Stimulated activated memory B cell treated with anti-CD40 and anti-IgM and Interleukin-4, amounts not matched to agents 10 μg/mL and 1 μg/mL and 100 μg/mL, for 72 hours (primary cell): ENCODE measurements at regions not wholly inside any gene's neighbourhood (a gene's known extent, or its start where the extent isn't known, plus 50 kb on each side); places are given as distances from the start of the nearest gene placed in this dataset.

Experiments
- ATAC-seq: fragments of 150-1000 bp; cut with Tn5 transposase; 2 replicates; pipeline ENCODE4 v1.10.0; 2021
- H3K27ac Mint-ChIP-seq: one replicate; pipeline ENCODE4 v1.8.0; 2022; ENCODE audit warnings: mild to moderate bottlenecking, mixed read lengths
- H3K27me3 Mint-ChIP-seq: one replicate; pipeline ENCODE4 v1.8.0; 2022; ENCODE audit warnings: mixed read lengths
- H3K36me3 Mint-ChIP-seq: one replicate; pipeline ENCODE4 v1.8.0; 2022; ENCODE audit warnings: mixed read lengths
- H3K4me1 Mint-ChIP-seq: one replicate; pipeline ENCODE4 v1.8.0; 2022; ENCODE audit warnings: mixed read lengths
- H3K4me3 Mint-ChIP-seq: one replicate; pipeline ENCODE4 v1.8.0; 2022; ENCODE audit warnings: mild to moderate bottlenecking, moderate library complexity, mixed read lengths
- H3K9me3 Mint-ChIP-seq: one replicate; pipeline ENCODE4 v1.8.0; 2022; ENCODE audit warnings: mixed read lengths

- Mint-ChIP-seq H3K9me3 (peaks cover 8% of the 10 kb centered on the region), H3K27me3 (no peaks in the 10 kb centered on the region), H3K4me1 (no peaks in the 10 kb centered on the region), H3K36me3 (no peaks in the 10 kb centered on the region), H3K4me3 (no peak overlapping the region), H3K27ac (no peak overlapping the region)
- ATAC-seq = no peak
Measured at GRCh38 chr18:75621818-75622217, 194.3 kb upstream of the SMIM21 start.

DNA sequence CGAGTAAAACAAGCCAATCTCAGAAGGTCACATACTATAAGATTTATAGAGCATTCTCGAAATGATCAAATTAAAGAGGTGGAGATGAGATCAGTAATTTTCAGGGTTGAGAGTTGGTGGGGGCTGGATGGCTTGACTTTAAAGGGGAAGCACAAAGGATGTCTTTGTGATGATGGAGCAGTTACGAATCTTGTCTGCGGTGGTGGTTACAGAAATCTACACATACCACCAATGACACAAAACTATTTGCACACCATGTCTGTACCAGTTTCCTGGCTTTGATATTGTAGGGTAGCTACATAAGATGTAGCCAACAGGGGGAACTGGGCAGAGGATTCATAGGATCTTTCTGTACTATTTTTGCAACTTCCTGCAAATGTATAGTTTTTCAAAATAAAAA is 190.6 kb upstream of the SMIM21 start:
- H3K9me3 Mint-ChIP-seq = peaks cover 6% of the 10 kb centered on the region
- no peak overlapping the region for H3K4me3 Mint-ChIP-seq
- H3K36me3 Mint-ChIP-seq = no peaks in the 10 kb centered on the region
- no peaks in the 10 kb centered on the region for H3K4me1 Mint-ChIP-seq
- no peak overlapping the region for H3K27ac Mint-ChIP-seq
- peaks cover under 1% of the 10 kb centered on the region for H3K27me3 Mint-ChIP-seq
- ATAC-seq = no peak

GRCh38 chr18:75612456-75612855 is 185.0 kb upstream of the SMIM21 start:
- Mint-ChIP-seq H3K4me1 (no peaks in the 10 kb centered on the region), H3K4me3 (no peak overlapping the region), H3K9me3 (no peaks in the 10 kb centered on the region), H3K36me3 (no peaks in the 10 kb centered on the region), H3K27me3 (peaks cover 10% of the 10 kb centered on the region), H3K27ac (no peak overlapping the region)
- ATAC-seq = no peak

DNA sequence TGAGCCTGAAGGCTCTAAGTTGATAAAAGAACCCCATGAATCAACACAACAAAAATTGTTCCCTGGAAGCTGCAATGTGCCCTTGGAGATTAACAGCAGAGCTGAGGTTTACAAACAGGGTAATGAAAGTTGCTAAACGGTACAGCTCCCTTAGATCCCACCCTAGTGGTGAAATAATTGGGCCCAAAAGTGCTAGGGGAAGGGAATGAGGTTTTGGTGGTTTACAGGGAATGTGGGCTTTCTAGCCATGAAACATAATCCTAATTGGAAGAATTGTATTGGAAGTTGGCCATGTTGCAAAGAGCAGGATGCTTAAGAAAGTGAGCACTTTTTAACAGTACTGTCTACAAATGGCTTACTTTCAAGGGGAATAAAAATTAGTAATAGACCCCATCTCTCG is 180.2 kb upstream of the SMIM21 start:
- Mint-ChIP-seq H3K4me3 (no peak overlapping the region), H3K9me3 (peaks cover 10% of the 10 kb centered on the region), H3K27me3 (peaks cover 5% of the 10 kb centered on the region), H3K4me1 (no peaks in the 10 kb centered on the region), H3K36me3 (no peaks in the 10 kb centered on the region), H3K27ac (no peak overlapping the region)
- ATAC-seq = no peak

GRCh38 chr18:75592527-75592926 is 165.0 kb upstream of the SMIM21 start:
- no peaks in the 10 kb centered on the region for H3K4me1 Mint-ChIP-seq
- H3K9me3 Mint-ChIP-seq = peaks cover 16% of the 10 kb centered on the region
- H3K27me3 Mint-ChIP-seq = no peaks in the 10 kb centered on the region
- H3K4me3 Mint-ChIP-seq = no peak overlapping the region
- H3K27ac Mint-ChIP-seq = no peak overlapping the region
- ATAC-seq = no peak
- no peaks in the 10 kb centered on the region for H3K36me3 Mint-ChIP-seq

DNA sequence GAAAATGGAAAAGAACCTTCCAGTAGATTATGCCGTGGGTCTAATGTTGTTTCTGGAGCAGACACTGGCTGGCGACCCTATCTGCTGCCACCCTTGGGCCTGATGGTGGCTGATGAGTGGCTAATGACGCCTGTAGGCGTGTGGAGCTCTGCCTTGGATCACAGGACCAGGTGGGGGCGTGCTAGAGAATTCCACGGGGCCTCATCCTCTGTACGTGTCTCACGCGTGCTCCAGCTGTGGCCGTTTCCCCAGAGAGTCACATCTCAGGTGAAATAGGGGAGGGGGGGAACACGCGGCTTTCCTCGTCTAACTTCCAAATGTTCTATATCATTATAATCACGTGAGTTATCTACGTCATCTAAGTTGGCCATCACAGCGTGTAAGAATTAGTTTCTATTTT is 160.9 kb upstream of the SMIM21 start:
- H3K4me3 Mint-ChIP-seq = no peak overlapping the region
- ATAC-seq = no peak
- H3K36me3 Mint-ChIP-seq = no peaks in the 10 kb centered on the region
- no peaks in the 10 kb centered on the region for H3K27me3 Mint-ChIP-seq
- peaks cover 10% of the 10 kb centered on the region for H3K9me3 Mint-ChIP-seq
- H3K27ac Mint-ChIP-seq = no peak overlapping the region
- H3K4me1 Mint-ChIP-seq = no peaks in the 10 kb centered on the region

DNA sequence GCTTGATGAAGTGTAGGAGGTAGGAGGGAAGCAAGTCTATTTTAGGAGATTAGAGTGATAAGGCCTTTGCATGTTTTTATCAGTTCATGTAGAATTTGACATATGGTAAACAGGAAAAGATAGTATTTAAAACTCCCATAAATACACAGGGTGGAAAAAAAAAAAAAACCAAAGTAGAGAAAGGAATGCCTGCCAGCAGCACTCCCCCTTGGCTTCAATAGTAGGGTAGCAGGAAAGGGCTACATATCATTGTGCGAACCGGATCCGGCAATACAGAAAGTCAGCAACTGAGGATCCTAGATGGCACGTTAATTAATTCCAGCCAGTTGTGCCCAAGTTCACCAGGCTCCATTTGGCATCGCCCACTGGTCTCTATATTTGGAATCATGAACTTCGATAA is 159.6 kb upstream of the SMIM21 start:
- H3K36me3 Mint-ChIP-seq = no peaks in the 10 kb centered on the region
- H3K4me3 Mint-ChIP-seq = no peak overlapping the region
- H3K27ac Mint-ChIP-seq = no peak overlapping the region
- no peaks in the 10 kb centered on the region for H3K4me1 Mint-ChIP-seq
- H3K27me3 Mint-ChIP-seq = no peaks in the 10 kb centered on the region
- ATAC-seq = no peak
- H3K9me3 Mint-ChIP-seq = peaks cover 3% of the 10 kb centered on the region

- H3K9me3 Mint-ChIP-seq = peaks cover under 1% of the 10 kb centered on the region
- no peak overlapping the region for H3K27ac Mint-ChIP-seq
- no peaks in the 10 kb centered on the region for H3K27me3 Mint-ChIP-seq
- H3K4me1 Mint-ChIP-seq = no peaks in the 10 kb centered on the region
- H3K4me3 Mint-ChIP-seq = no peak overlapping the region
- H3K36me3 Mint-ChIP-seq = no peaks in the 10 kb centered on the region
- ATAC-seq = no peak
Measured at GRCh38 chr18:75586130-75586889, 158.8 kb upstream of the SMIM21 start.

DNA sequence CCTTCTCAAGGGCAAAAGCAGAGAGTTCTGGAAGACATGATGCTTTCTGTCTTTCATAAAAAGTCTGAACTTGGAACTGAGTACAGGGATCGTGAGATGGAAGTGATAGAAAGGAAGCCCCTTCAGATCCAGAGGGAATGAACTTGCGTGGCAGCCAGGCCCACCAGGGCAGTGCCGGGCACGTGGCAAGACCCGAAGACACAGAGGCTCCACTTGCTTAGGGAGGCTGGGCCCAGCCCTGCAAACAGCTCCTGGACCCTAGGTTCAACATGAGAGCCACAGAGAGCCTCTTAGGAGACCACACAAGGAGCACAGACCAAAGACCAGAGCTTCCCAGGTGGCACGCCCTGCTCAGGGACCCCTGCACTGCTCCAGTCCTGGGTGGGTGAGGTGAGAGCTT is 155.4 kb upstream of the SMIM21 start:
- Mint-ChIP-seq H3K9me3 (no peaks in the 10 kb centered on the region), H3K27me3 (no peaks in the 10 kb centered on the region), H3K36me3 (no peaks in the 10 kb centered on the region), H3K4me1 (no peaks in the 10 kb centered on the region), H3K4me3 (no peak overlapping the region), H3K27ac (no peak overlapping the region)
- peak; percentile 24 for ATAC-seq

GRCh38 chr18:75582406-75582821 is 154.9 kb upstream of the SMIM21 start:
- H3K27me3 Mint-ChIP-seq = no peaks in the 10 kb centered on the region
- no peaks in the 10 kb centered on the region for H3K9me3 Mint-ChIP-seq
- no peak for ATAC-seq
- no peaks in the 10 kb centered on the region for H3K4me1 Mint-ChIP-seq
- no peak overlapping the region for H3K27ac Mint-ChIP-seq
- H3K4me3 Mint-ChIP-seq = no peak overlapping the region
- no peaks in the 10 kb centered on the region for H3K36me3 Mint-ChIP-seq

- H3K4me1 Mint-ChIP-seq = no peaks in the 10 kb centered on the region
- no peak overlapping the region for H3K4me3 Mint-ChIP-seq
- no peaks in the 10 kb centered on the region for H3K36me3 Mint-ChIP-seq
- H3K9me3 Mint-ChIP-seq = no peaks in the 10 kb centered on the region
- ATAC-seq = no peak
- no peak overlapping the region for H3K27ac Mint-ChIP-seq
- no peaks in the 10 kb centered on the region for H3K27me3 Mint-ChIP-seq
Measured at GRCh38 chr18:75581336-75582131, 154.0 kb upstream of the SMIM21 start.

GRCh38 chr18:75574187-75574586 is 146.7 kb upstream of the SMIM21 start:
- no peaks in the 10 kb centered on the region for H3K4me1 Mint-ChIP-seq
- no peak overlapping the region for H3K4me3 Mint-ChIP-seq
- no peaks in the 10 kb centered on the region for H3K9me3 Mint-ChIP-seq
- ATAC-seq = no peak
- no peaks in the 10 kb centered on the region for H3K27me3 Mint-ChIP-seq
- no peak overlapping the region for H3K27ac Mint-ChIP-seq
- H3K36me3 Mint-ChIP-seq = no peaks in the 10 kb centered on the region

- ATAC-seq = no peak
- Mint-ChIP-seq H3K4me1 (no peaks in the 10 kb centered on the region), H3K4me3 (no peak overlapping the region), H3K27me3 (no peaks in the 10 kb centered on the region), H3K27ac (no peak overlapping the region), H3K36me3 (no peaks in the 10 kb centered on the region), H3K9me3 (no peaks in the 10 kb centered on the region)
Measured at GRCh38 chr18:75563150-75563549, 135.6 kb upstream of the SMIM21 start.

DNA sequence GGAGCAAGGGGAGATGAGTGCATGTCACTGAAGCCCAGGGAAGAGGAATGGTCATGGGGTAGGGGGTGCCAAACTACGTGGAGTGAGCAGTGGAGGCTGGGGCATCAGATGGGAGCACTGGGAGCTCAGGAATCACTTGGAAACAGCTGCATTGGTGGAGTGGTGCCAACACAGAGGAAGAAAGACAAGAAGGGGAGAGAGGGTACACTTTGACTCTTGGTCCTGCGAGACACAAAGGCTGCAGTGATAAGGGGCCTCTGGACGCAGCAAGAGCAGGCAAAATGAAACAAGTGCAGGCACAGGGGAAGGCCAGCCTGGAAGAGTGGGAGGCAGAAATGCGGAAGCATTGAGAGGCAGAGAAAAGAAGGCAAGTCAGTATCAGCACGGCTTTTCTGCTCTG is 134.7 kb upstream of the SMIM21 start:
- Mint-ChIP-seq H3K9me3 (no peaks in the 10 kb centered on the region), H3K27me3 (no peaks in the 10 kb centered on the region), H3K4me1 (no peaks in the 10 kb centered on the region), H3K27ac (no peak overlapping the region), H3K36me3 (no peaks in the 10 kb centered on the region), H3K4me3 (no peak overlapping the region)
- ATAC-seq = no peak

DNA sequence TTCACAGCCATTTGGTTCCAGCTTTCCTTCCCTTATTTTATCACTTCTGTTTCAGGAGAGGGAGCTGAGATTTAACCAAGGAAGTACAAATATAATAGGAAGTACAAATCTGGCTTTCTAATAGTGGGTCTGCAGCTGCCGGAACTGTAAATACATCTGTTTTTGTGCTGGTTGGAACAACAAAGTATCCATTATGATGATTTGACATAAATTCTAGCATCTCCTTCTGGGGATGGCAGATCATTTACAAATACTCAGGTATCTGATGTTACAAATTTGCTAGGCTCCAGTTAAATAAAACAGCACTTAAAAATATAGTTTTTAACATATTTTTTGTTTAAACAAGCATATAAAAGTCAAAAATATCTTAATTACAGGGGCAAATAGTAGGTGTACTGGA is 131.3 kb upstream of the SMIM21 start:
- Mint-ChIP-seq H3K36me3 (no peaks in the 10 kb centered on the region), H3K27ac (no peak overlapping the region), H3K27me3 (no peaks in the 10 kb centered on the region), H3K9me3 (no peaks in the 10 kb centered on the region), H3K4me3 (no peak overlapping the region), H3K4me1 (no peaks in the 10 kb centered on the region)
- no peak for ATAC-seq

- H3K9me3 Mint-ChIP-seq = no peaks in the 10 kb centered on the region
- H3K27me3 Mint-ChIP-seq = no peaks in the 10 kb centered on the region
- H3K36me3 Mint-ChIP-seq = no peaks in the 10 kb centered on the region
- H3K27ac Mint-ChIP-seq = no peak overlapping the region
- no peak overlapping the region for H3K4me3 Mint-ChIP-seq
- no peaks in the 10 kb centered on the region for H3K4me1 Mint-ChIP-seq
- ATAC-seq = no peak
Measured at GRCh38 chr18:75556841-75557240, 129.3 kb upstream of the SMIM21 start.
